HAP-1 (cell line): ENCODE measurements at regions not wholly inside any gene's neighbourhood (a gene's known extent, or its start where the extent isn't known, plus 50 kb on each side); places are given as distances from the start of the nearest gene placed in this dataset.
"Not testable (repeated sequence)": the region's sequence is repeated elsewhere in the genome, so short reads cannot be mapped to it uniquely, and the experiment has no call there.

Experiments used
- DNase-seq, 2 experiments: peaks; one replicate each; pipeline ENCODE4 v3.0.0-alpha.2; 2016 to 2020; ENCODE audit warnings: low spot score in 2 of 2
- H3K27me3 ChIP-seq: fragments of 250-450 bp; sonication (Bioruptor Pico); 2 replicates; pipeline ENCODE4 v1.5.1; 2020; ENCODE audit warnings: low read depth, mild to moderate bottlenecking, moderate library complexity
- H3K36me3 ChIP-seq: fragments of 250-450 bp; sonication (Bioruptor Pico); replicated peaks from 2 replicates; pipeline ENCODE4 v1.5.1; 2020; ENCODE audit warnings: mild to moderate bottlenecking
- H3K4me1 ChIP-seq: fragments of 250-450 bp; sonication (Bioruptor Pico); 2 replicates; pipeline ENCODE4 v1.5.1; 2020; ENCODE audit warnings: mild to moderate bottlenecking
- H3K4me3 ChIP-seq: fragments of 250-450 bp; sonication (Bioruptor Pico); 2 replicates; pipeline ENCODE4 v1.5.1; 2020; ENCODE audit warnings: mild to moderate bottlenecking, moderate library complexity
- H3K9me3 ChIP-seq: fragments of 250-450 bp; sonication (Bioruptor Pico); 2 replicates; pipeline ENCODE4 v1.5.1; 2020; ENCODE audit warnings: mild to moderate bottlenecking, moderate library complexity
- in situ Hi-C: fragments of 300-500 bp; cut with MboI; formaldehyde crosslinking; loops from 3 replicates; pipeline ENCODE4 v1.14.3; 2020; ENCODE audit warnings: low sequenced_read_pairs, inconsistent platforms, mixed read lengths

GRCh38 chr6:134754013-134754690 lies 195.7 kb downstream of the ALDH8A1 start:
- Histone ChIP-seq H3K4me3 (no peak overlapping the region), H3K4me1 (no peaks in the 10 kb centered on the region), H3K27me3 (no peaks in the 10 kb centered on the region), H3K36me3 (no peaks in the 10 kb centered on the region), H3K9me3 (no peaks in the 10 kb centered on the region)
- DNase-seq = no peak
- in situ Hi-C loops = no loop called here

GRCh38 chr6:134753001-134753400 lies 196.9 kb downstream of the ALDH8A1 start:
- in situ Hi-C loops = no loop called here
- H3K4me3 ChIP-seq = no peak overlapping the region
- no peak for DNase-seq
- H3K36me3 ChIP-seq = no peaks in the 10 kb centered on the region
- H3K27me3 ChIP-seq = no peaks in the 10 kb centered on the region
- no peaks in the 10 kb centered on the region; the same call in 1 of the 2 replicates for H3K4me1 ChIP-seq
- no peaks in the 10 kb centered on the region for H3K9me3 ChIP-seq

- Histone ChIP-seq H3K36me3 (no peaks in the 10 kb centered on the region), H3K27me3 (no peaks in the 10 kb centered on the region), H3K4me3 (no peak overlapping the region), H3K9me3 (no peaks in the 10 kb centered on the region), H3K4me1 (no peaks in the 10 kb centered on the region; the same call in 1 of the 2 replicates)
- DNase-seq = no peak
- in situ Hi-C loops = no loop called here
Measured at GRCh38 chr6:134752445-134752844, 197.5 kb downstream of the ALDH8A1 start.

- DNase-seq = no peak
- no peaks in the 10 kb centered on the region for H3K9me3 ChIP-seq
- no peak overlapping the region for H3K4me3 ChIP-seq
- H3K36me3 ChIP-seq = no peaks in the 10 kb centered on the region
- H3K4me1 ChIP-seq = no peaks in the 10 kb centered on the region; the same call in 1 of the 2 replicates
- H3K27me3 ChIP-seq = no peaks in the 10 kb centered on the region
- in situ Hi-C loops = no loop called here
Measured at GRCh38 chr6:134750669-134751068, 199.2 kb downstream of the ALDH8A1 start.

GRCh38 chr6:134748484-134748883 lies 201.4 kb downstream of the ALDH8A1 start:
- Histone ChIP-seq H3K4me3 (no peak overlapping the region), H3K4me1 (no peaks in the 10 kb centered on the region; the same call in 1 of the 2 replicates), H3K36me3 (no peaks in the 10 kb centered on the region), H3K27me3 (no peaks in the 10 kb centered on the region), H3K9me3 (no peaks in the 10 kb centered on the region)
- in situ Hi-C loops = no loop called here
- no peak for DNase-seq

- in situ Hi-C loops = not testable (repeated sequence)
Measured at GRCh38 chr6:134747197-134747596, 202.7 kb downstream of the ALDH8A1 start.

GRCh38 chr6:134746140-134746539 lies 203.8 kb downstream of the ALDH8A1 start:
- in situ Hi-C loops = no loop called here
- peaks cover 3% of the 10 kb centered on the region for H3K4me1 ChIP-seq
- no peaks in the 10 kb centered on the region for H3K27me3 ChIP-seq
- H3K36me3 ChIP-seq = no peaks in the 10 kb centered on the region
- no peaks in the 10 kb centered on the region for H3K9me3 ChIP-seq
- H3K4me3 ChIP-seq = no peak overlapping the region
- DNase-seq = no peak

More at GRCh38 chr6:134747197-134747596, 202.7 kb downstream of the ALDH8A1 start:
- not testable (repeated sequence) for H3K36me3 ChIP-seq, DNase-seq, H3K4me1 ChIP-seq, H3K9me3 ChIP-seq, H3K27me3 ChIP-seq, H3K4me3 ChIP-seq

- H3K4me1 ChIP-seq, H3K4me3 ChIP-seq, in situ Hi-C loops, H3K36me3 ChIP-seq, H3K9me3 ChIP-seq, H3K27me3 ChIP-seq, DNase-seq: not testable (repeated sequence)
Measured at GRCh38 chr6:134745192-134745591, 204.7 kb downstream of the ALDH8A1 start.

- Histone ChIP-seq H3K9me3 (no peaks in the 10 kb centered on the region), H3K4me3 (no peak overlapping the region), H3K4me1 (peaks cover 3% of the 10 kb centered on the region), H3K36me3 (no peaks in the 10 kb centered on the region), H3K27me3 (no peaks in the 10 kb centered on the region)
- DNase-seq = no peak
- in situ Hi-C loops = no loop called here
Measured at GRCh38 chr6:134744301-134744700, 205.6 kb downstream of the ALDH8A1 start.

- peaks cover 3% of the 10 kb centered on the region for H3K4me1 ChIP-seq
- in situ Hi-C loops = no loop called here
- H3K9me3 ChIP-seq = no peaks in the 10 kb centered on the region
- no peak for DNase-seq
- H3K4me3 ChIP-seq = no peak overlapping the region
- H3K27me3 ChIP-seq = no peaks in the 10 kb centered on the region
- no peaks in the 10 kb centered on the region for H3K36me3 ChIP-seq
Measured at GRCh38 chr6:134741200-134741536, 208.7 kb downstream of the ALDH8A1 start.

GRCh38 chr6:134740473-134741199 lies 209.3 kb downstream of the ALDH8A1 start:
- no peaks in the 10 kb centered on the region for H3K36me3 ChIP-seq
- no peak for DNase-seq
- in situ Hi-C loops = no loop called here

GRCh38 chr6:134740027-134740373 lies 209.9 kb downstream of the ALDH8A1 start:
- Histone ChIP-seq H3K36me3 (no peaks in the 10 kb centered on the region), H3K4me3 (no peak overlapping the region), H3K27me3 (no peaks in the 10 kb centered on the region), H3K9me3 (no peaks in the 10 kb centered on the region), H3K4me1 (peaks cover 3% of the 10 kb centered on the region)
- no peak for DNase-seq
- in situ Hi-C loops = no loop called here

More at GRCh38 chr6:134740473-134741199, 209.3 kb downstream of the ALDH8A1 start:
- peaks cover 3% of the 10 kb centered on the region for H3K4me1 ChIP-seq
- no peaks in the 10 kb centered on the region for H3K9me3 ChIP-seq
- no peaks in the 10 kb centered on the region for H3K27me3 ChIP-seq
- no peak overlapping the region for H3K4me3 ChIP-seq

GRCh38 chr6:134739299-134740026 lies 210.4 kb downstream of the ALDH8A1 start:
- in situ Hi-C loops = no loop called here
- no peaks in the 10 kb centered on the region for H3K36me3 ChIP-seq
- peaks cover 3% of the 10 kb centered on the region for H3K4me1 ChIP-seq
- DNase-seq = no peak
- no peaks in the 10 kb centered on the region for H3K9me3 ChIP-seq
- H3K27me3 ChIP-seq = no peaks in the 10 kb centered on the region
- H3K4me3 ChIP-seq = no peak overlapping the region
